Lower leg skin (tissue), 4 donors: ENCODE measurements at regions not wholly inside any gene's neighbourhood (a gene's known extent, or its start where the extent isn't known, plus 50 kb on each side); places are given as distances from the start of the nearest gene placed in this dataset.

ENCODE experiments used
- DNase-seq, 2 donors: peaks; one replicate each; pipeline ENCODE4 v3.0.0-alpha.2; 2019; ENCODE audit warnings: low spot score in 2 of 2
- H3K4me3 ChIP-seq: fragments of 200-600 bp; sonication (generic); 2 replicates; pipeline ENCODE4 v1.5.1; 2017; ENCODE audit warnings: mild to moderate bottlenecking, low read depth; ENCODE audit not compliant: poor library complexity, severe bottlenecking
- CTCF ChIP-seq, 3 donors: fragments of 450-650 bp; IDR thresholded peaks; one replicate each; pipeline ENCODE4 v1.5.1; 2016; ENCODE audit warnings: antibody characterized with exemption in 3 of 3, mild to moderate bottlenecking in 3 of 3, moderate library complexity in 2 of 3
- POLR2A ChIP-seq, 2 donors: fragments of 450-650 bp; IDR thresholded peaks; one replicate each; pipeline ENCODE4 v1.6.1; 2016 to 2017; ENCODE audit warnings: antibody characterized with exemption in 2 of 2, mild to moderate bottlenecking in 1 of 2, moderate library complexity in 1 of 2
- WGBS, 2 donors: methylation state at CpG; one replicate each; pipeline ENCODE4 v1.1.5; 2018; 5-methylcytosine and 5-hydroxymethylcytosine counted together
- intact Hi-C: fragments of 100-400 bp; cut with DNase I; formaldehyde crosslinking; loops from one replicate; pipeline ENCODE4 v1.15.0; 2023; ENCODE audit warnings: low total_unique reads

- H3K4me3 ChIP-seq = no peak overlapping the region
- TF ChIP-seq POLR2A (IDR thresholded peaks at IDR 0.05) = no peak
- DNase-seq = no peak
- whole genome bisulfite sequencing, 2 donors = 81 to 87% methylated on average over 3 of the region's 3 CpGs
- intact Hi-C loops = no loop called here
These were observed 187.9 kb upstream of the AKR1E2 start for GRCh38 chr10:4638099-4638498.

GRCh38 chr10:4637657-4638056 is 188.3 kb upstream of the AKR1E2 start:
- H3K4me3 ChIP-seq = no peak overlapping the region
- no peak for DNase-seq
- no peak for TF ChIP-seq POLR2A (IDR thresholded peaks at IDR 0.05)
- no peak for TF ChIP-seq CTCF (IDR thresholded peaks at IDR 0.05)
- WGBS, 2 donors = 94 to 97% methylated on average over 2 of the region's 2 CpGs
- intact Hi-C loops = no loop called here

- TF ChIP-seq POLR2A (IDR thresholded peaks at IDR 0.05) = no peak
- intact Hi-C loops = no loop called here
- WGBS, 2 donors = 65 to 75% methylated on average over 2 of the region's 2 CpGs
- DNase-seq = no peak
- H3K4me3 ChIP-seq = no peak overlapping the region
These were observed 190.1 kb upstream of the AKR1E2 start for GRCh38 chr10:4635883-4636282.

DNA sequence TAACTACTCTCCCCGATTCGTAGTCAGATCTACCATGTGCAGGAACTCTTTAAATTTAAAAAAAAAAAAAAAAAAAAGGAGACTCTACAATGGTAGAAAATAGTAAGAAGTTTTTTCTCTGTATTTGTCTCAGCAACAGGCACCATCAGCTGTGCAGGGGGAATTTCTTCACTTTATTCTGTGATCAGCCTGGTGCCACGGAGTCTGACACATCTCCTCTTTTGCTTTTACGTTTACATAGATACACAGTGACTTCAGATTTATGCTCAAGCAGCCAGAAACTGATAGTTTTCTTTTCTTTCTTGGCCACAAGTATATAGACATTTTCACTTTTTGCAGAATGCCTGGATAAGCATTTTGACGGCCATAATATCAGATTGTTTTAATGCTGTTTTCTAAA is 190.6 kb upstream of the AKR1E2 start:
- no peak overlapping the region for H3K4me3 ChIP-seq
- WGBS, 2 donors = 77 to 84% methylated on average over 5 of the region's 5 CpGs
- no peak for TF ChIP-seq CTCF (IDR thresholded peaks at IDR 0.05)
- TF ChIP-seq POLR2A (IDR thresholded peaks at IDR 0.05) = no peak
- intact Hi-C loops = no loop called here
- no peak for DNase-seq

DNA sequence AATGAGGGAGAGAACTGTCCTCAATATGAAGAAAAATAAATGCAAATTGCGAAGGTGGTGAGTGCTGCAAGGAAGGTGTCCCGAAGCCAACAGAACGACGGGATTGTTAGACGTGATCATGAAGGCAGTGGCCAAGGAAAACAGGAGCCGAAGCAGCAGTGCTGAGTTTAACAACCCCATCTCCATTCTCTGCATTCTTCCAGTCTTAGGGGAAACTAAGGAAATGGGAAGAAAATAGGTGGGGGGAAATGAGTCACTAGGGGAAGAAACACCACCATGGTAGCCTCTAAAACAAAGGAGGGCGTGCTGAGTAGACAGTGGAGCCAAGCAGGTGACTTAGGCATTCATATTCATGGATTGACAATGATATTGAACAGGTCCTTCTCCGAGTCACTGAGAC is 192.2 kb upstream of the AKR1E2 start:
- intact Hi-C loops = no loop called here
- no peak for TF ChIP-seq CTCF (IDR thresholded peaks at IDR 0.05)
- TF ChIP-seq POLR2A (IDR thresholded peaks at IDR 0.05) = no peak
- H3K4me3 ChIP-seq = no peak overlapping the region
- DNase-seq = no peak
- WGBS, 2 donors = 89 to 97% methylated on average over 8 of the region's 8 CpGs

GRCh38 chr10:4633186-4633585 is 192.8 kb upstream of the AKR1E2 start:
- no peak overlapping the region for H3K4me3 ChIP-seq
- no peak for DNase-seq
- TF ChIP-seq CTCF (IDR thresholded peaks at IDR 0.05) = no peak
- TF ChIP-seq POLR2A (IDR thresholded peaks at IDR 0.05) = no peak
- WGBS, 2 donors = 79 to 86% methylated on average over 8 of the region's 8 CpGs
- intact Hi-C loops = no loop called here

- WGBS, 2 donors = 89 to 96% methylated on average over 5 of the region's 5 CpGs
- intact Hi-C loops = no loop called here
- TF ChIP-seq POLR2A (IDR thresholded peaks at IDR 0.05) (no peak), CTCF (IDR thresholded peaks at IDR 0.05) (no peak)
- DNase-seq = no peak
- no peak overlapping the region for H3K4me3 ChIP-seq
These were observed 193.2 kb upstream of the AKR1E2 start for GRCh38 chr10:4632757-4633156.
